ENCODE measurements at regions not wholly inside any gene's neighbourhood (a gene's known extent, or its start where the extent isn't known, plus 50 kb on each side); places are given as distances from the start of the nearest gene placed in this dataset.
"Not testable (repeated sequence)": the region's sequence is repeated elsewhere in the genome, so short reads cannot be mapped to it uniquely, and the experiment has no call there.

DNA sequence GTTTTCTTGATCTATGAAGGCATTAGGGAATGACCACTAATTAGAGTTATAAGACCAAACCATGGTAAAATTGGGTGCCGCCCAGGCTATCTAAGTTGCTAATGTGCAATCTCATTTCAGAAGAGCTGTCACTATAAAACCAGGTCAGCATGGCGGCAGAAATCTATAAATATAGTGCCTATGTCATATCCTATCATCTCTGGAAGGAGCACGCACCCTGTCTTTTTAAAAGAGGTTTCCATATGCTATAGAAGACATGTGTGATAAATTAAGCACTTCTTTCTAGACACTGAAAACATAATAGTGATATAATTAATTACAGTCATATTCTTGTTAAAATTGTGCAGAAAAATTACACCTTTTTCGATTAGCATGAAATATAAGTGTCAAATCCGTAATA lies 152.0 kb upstream of the MDFIC2 start:
- H3K4me1 ChIP-seq (ENCODE audit: control insufficient read depth in 1 of 2, insufficient read depth in 2 of 2, low read length in 2 of 2): no peaks in the 10 kb centered on the region
- no peaks in the 10 kb centered on the region for H4K20me1 ChIP-seq (ENCODE audit: insufficient read depth, low read length)
- TF ChIP-seq CTCF (IDR thresholded peaks at IDR 0.05): no peak
- DNase-seq: no peak
- H3K9ac ChIP-seq (ENCODE audit: insufficient read depth, low read length, poor library complexity, severe bottlenecking): no peak overlapping the region
- H3K36me3 ChIP-seq (replicated peaks in 1 of 2; ENCODE audit: control insufficient read depth in 1 of 2, insufficient read depth in 2 of 2, low read length in 2 of 2): no peaks in the 10 kb centered on the region
- Mint-ChIP-seq H3K4me1 (no peaks in the 10 kb centered on the region), H3K36me3 (no peaks in the 10 kb centered on the region), H3K9me3 (peaks cover 0 to 6% (median 2%) of the 10 kb centered on the region in 7 donors), H3K27ac (no peak overlapping the region), H3K4me3 (no peak overlapping the region), H3K27me3 (ENCODE audit: low read depth in 3 of 3) (peaks cover 0 to 6% (median 1%) of the 10 kb centered on the region in 3 donors)
- no peaks in the 10 kb centered on the region for H3K79me2 ChIP-seq (ENCODE audit: insufficient read depth, low read length)
- H3K27me3 ChIP-seq (ENCODE audit: control insufficient read depth in 2 of 2, insufficient read depth in 2 of 2, low read length in 2 of 2): no peaks in the 10 kb centered on the region
- H3K4me3 ChIP-seq (replicated peaks in 1 of 3; ENCODE audit: low read depth in 2 of 3, low read length in 3 of 3): no peak overlapping the region
- H3K27ac ChIP-seq (ENCODE audit: low read depth in 1 of 2, low read length in 2 of 2): no peak overlapping the region
- no CpG with 5 or more reads among the region's 5 CpGs for WGBS (ENCODE audit: insufficient coverage)
- no peak overlapping the region for H2AFZ ChIP-seq (ENCODE audit: insufficient read depth, low read depth, low read length, poor library complexity, severe bottlenecking)
- no peak overlapping the region for H3K4me2 ChIP-seq (replicated peaks; ENCODE audit: extremely low read depth, low read length, poor library complexity, severe bottlenecking)
- no peaks in the 10 kb centered on the region for H3K9me3 ChIP-seq (replicated peaks in 1 of 2; ENCODE audit: control insufficient read depth in 1 of 2, insufficient read depth in 1 of 2, low read length in 2 of 2)
- intact Hi-C loops (cut with micrococcal nuclease): no loop called here

DNA sequence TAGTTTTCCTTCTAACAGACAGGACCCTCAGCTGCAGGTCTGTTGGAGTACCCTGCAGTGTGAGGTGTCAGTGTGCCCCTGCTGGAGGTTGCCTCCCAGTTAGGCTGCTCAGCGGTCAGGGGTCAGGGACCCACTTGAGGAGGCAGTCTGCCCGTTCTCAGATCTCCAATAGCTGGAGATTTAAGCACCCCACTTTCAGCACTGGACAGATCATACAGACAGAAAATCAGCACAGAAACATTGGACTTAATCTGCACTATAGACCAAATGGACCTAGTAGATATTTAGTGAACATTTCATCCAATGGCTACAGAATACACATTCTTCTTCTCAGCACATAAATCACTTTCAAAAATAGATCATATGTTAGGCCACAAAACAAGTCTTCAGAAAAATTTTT lies 137.8 kb upstream of the MDFIC2 start:
- H3K36me3 ChIP-seq (replicated peaks in 1 of 2; ENCODE audit: control insufficient read depth in 1 of 2, insufficient read depth in 2 of 2, low read length in 2 of 2); H3K27ac Mint-ChIP-seq; H3K4me3 ChIP-seq (replicated peaks in 1 of 3; ENCODE audit: low read depth in 2 of 3, low read length in 3 of 3); H3K36me3 Mint-ChIP-seq; H3K27ac ChIP-seq (ENCODE audit: low read depth in 1 of 2, low read length in 2 of 2); H3K27me3 ChIP-seq (ENCODE audit: control insufficient read depth in 2 of 2, insufficient read depth in 2 of 2, low read length in 2 of 2); H3K4me1 Mint-ChIP-seq; DNase-seq; H3K79me2 ChIP-seq (ENCODE audit: insufficient read depth, low read length); intact Hi-C loops (cut with micrococcal nuclease); H3K9me3 ChIP-seq (replicated peaks in 1 of 2; ENCODE audit: control insufficient read depth in 1 of 2, insufficient read depth in 1 of 2, low read length in 2 of 2); H4K20me1 ChIP-seq (ENCODE audit: insufficient read depth, low read length); H3K27me3 Mint-ChIP-seq (ENCODE audit: low read depth in 3 of 3); H3K4me3 Mint-ChIP-seq; H3K9ac ChIP-seq (ENCODE audit: insufficient read depth, low read length, poor library complexity, severe bottlenecking); H3K4me1 ChIP-seq (ENCODE audit: control insufficient read depth in 1 of 2, insufficient read depth in 2 of 2, low read length in 2 of 2); H2AFZ ChIP-seq (ENCODE audit: insufficient read depth, low read depth, low read length, poor library complexity, severe bottlenecking); H3K4me2 ChIP-seq (replicated peaks; ENCODE audit: extremely low read depth, low read length, poor library complexity, severe bottlenecking): not testable (repeated sequence)
- WGBS (ENCODE audit: insufficient coverage): 86% methylated on average over 1 of the region's 2 CpGs
- H3K9me3 Mint-ChIP-seq: peaks cover 2 to 25% (median 8%) of the 10 kb centered on the region in 7 donors

DNA sequence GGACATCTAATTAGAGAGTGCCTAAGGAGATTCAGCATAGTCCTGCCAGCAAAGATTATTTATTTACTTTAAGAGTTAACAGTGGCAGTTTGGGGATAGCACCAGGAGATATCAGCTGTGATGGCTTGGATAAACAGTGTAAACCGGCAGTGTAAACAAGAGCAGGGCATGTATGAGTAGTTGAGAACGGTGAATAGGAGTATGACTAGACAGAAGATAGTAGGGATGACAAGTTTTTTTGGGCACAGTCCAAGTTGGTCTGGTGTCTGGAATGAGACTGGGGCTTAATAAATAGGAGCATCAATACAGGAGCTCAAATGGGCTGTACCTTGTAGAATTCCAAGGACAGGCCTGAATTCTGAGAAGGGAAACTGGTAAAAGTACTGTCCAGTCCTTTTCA lies 123.0 kb upstream of the MDFIC2 start:
- H3K27ac Mint-ChIP-seq; DNase-seq; H3K4me2 ChIP-seq (replicated peaks; ENCODE audit: extremely low read depth, low read length, poor library complexity, severe bottlenecking); H3K36me3 Mint-ChIP-seq; H3K4me1 ChIP-seq (ENCODE audit: control insufficient read depth in 1 of 2, insufficient read depth in 2 of 2, low read length in 2 of 2); intact Hi-C loops (cut with micrococcal nuclease); H3K36me3 ChIP-seq (replicated peaks in 1 of 2; ENCODE audit: control insufficient read depth in 1 of 2, insufficient read depth in 2 of 2, low read length in 2 of 2); H3K4me3 Mint-ChIP-seq; H3K4me1 Mint-ChIP-seq; H3K4me3 ChIP-seq (replicated peaks in 1 of 3; ENCODE audit: low read depth in 2 of 3, low read length in 3 of 3); H2AFZ ChIP-seq (ENCODE audit: insufficient read depth, low read depth, low read length, poor library complexity, severe bottlenecking); H3K27ac ChIP-seq (ENCODE audit: low read depth in 1 of 2, low read length in 2 of 2); H3K79me2 ChIP-seq (ENCODE audit: insufficient read depth, low read length); H4K20me1 ChIP-seq (ENCODE audit: insufficient read depth, low read length); H3K9ac ChIP-seq (ENCODE audit: insufficient read depth, low read length, poor library complexity, severe bottlenecking); H3K27me3 Mint-ChIP-seq (ENCODE audit: low read depth in 3 of 3); H3K27me3 ChIP-seq (ENCODE audit: control insufficient read depth in 2 of 2, insufficient read depth in 2 of 2, low read length in 2 of 2); H3K9me3 ChIP-seq (replicated peaks in 1 of 2; ENCODE audit: control insufficient read depth in 1 of 2, insufficient read depth in 1 of 2, low read length in 2 of 2): not testable (repeated sequence)
- WGBS (ENCODE audit: insufficient coverage): 74% methylated on average over 2 of the region's 2 CpGs
- H3K9me3 Mint-ChIP-seq: peaks cover 3 to 17% (median 9%) of the 10 kb centered on the region in 7 donors
